Adrenal gland (tissue), 9 donors: ENCODE measurements at regions not wholly inside any gene's neighbourhood (a gene's known extent, or its start where the extent isn't known, plus 50 kb on each side); places are given as distances from the start of the nearest gene placed in this dataset.

Experiments used
- DNase-seq, 7 donors: peaks; one replicate each; pipeline ENCODE4 v3.0.0-alpha.2; 2019 to 2020
- H3K27ac ChIP-seq, 5 donors: fragments of 200-600 bp; sonication (generic) in 4 of 5; 1 replicate in 3 of 5; 2 replicates in 2 of 5; pipeline versions ENCODE4 v1.5.1 to v1.8.0; 2016 to 2020; ENCODE audit warnings: mild to moderate bottlenecking in 1 of 5
- H3K27me3 ChIP-seq: fragments of 200-600 bp; 2 replicates; pipeline ENCODE4 v1.8.0; 2021
- H3K36me3 ChIP-seq, 2 donors: fragments of 200-600 bp; replicated peaks in 1 of 2; 1 replicate in 1 of 2; 2 replicates in 1 of 2; pipeline versions ENCODE4 v1.5.1 to v1.8.0; 2018 to 2022
- H3K4me1 ChIP-seq, 2 donors: fragments of 200-600 bp; replicated peaks in 1 of 2; 1 replicate in 1 of 2; 2 replicates in 1 of 2; pipeline versions ENCODE4 v1.5.1 to v1.8.0; 2018 to 2021
- H3K4me3 ChIP-seq, 4 donors: fragments of 200-600 bp; sonication (generic) in 3 of 4; one replicate each; pipeline ENCODE4 v1.5.1; 2016 to 2018
- H3K9me3 ChIP-seq, 3 donors: fragments of 200-600 bp; sonication (generic) in 1 of 3; replicated peaks in 1 of 3; 1 replicate in 2 of 3; 2 replicates in 1 of 3; pipeline versions ENCODE4 v1.5.1 to v1.8.0; 2016 to 2021
- POLR2A ChIP-seq, 2 donors: fragments of 450-650 bp; IDR thresholded peaks; one replicate each; pipeline ENCODE4 v1.6.1; 2017; ENCODE audit warnings: antibody characterized with exemption in 2 of 2, mild to moderate bottlenecking in 2 of 2, moderate library complexity in 1 of 2
- WGBS, 4 donors: extraction: QIAGEN DNeasy Blood & Tissue Kit in 2 of 4; methylation state at CpG; one replicate each; pipeline versions ENCODE4 v1.1.5 to v1.1.7; 2013 to 2017; 5-methylcytosine and 5-hydroxymethylcytosine counted together
- intact Hi-C, 2 donors: fragments of 100-400 bp; cut with DNase I; formaldehyde crosslinking; loops; one replicate each; pipeline versions ENCODE4 v1.14.1 to v1.15.0; 2022 to 2023
- TF ChIP-seq, protein P1 (sequence below), 6 experiments: fragments of 450-650 bp in 4 of 6; fragments of 200-600 bp in 2 of 6; sonication (generic) in 1 of 6; IDR thresholded peaks; 1 replicate in 5 of 6; 2 replicates in 1 of 6; pipeline versions ENCODE4 v1.5.1 to v1.8.0; 2016 to 2021; ENCODE audit warnings: antibody characterized with exemption in 6 of 6, mild to moderate bottlenecking in 2 of 6, moderate library complexity in 1 of 6
- donor health status: healthy with polysubstance abuse.
- donor health status: Bipolar disorder and iron deficiency.
- donor health status: DM: yes; HTN: yes; CAD: no.
- donor health status: DM: no; HTN: no; CAD: no.
- donor health status: DM: no; HTN: no; CAD: no.

DNA sequence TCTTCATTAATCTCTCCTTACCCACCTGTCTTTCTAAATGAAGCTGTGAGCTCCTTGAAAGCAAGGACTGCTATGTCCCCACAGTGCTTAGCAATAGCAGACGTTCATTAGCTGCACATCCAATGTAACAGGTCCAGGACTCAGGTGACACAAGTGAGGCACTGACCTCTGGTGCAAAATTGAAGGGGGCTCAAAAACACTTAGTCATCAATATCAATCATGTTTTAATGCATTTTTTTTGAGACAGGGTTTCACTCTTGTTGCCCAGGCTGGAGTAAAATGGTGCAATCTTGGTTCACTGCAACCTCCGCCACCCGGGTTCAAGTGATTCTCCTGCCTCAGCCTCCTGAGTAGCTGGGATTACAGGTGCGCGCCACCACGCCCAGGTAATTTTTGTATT lies 56.1 kb upstream of the ADGRG2 start:
- Histone ChIP-seq H3K4me1 (no peaks in the 10 kb centered on the region), H3K9me3 (no peaks in the 10 kb centered on the region), H3K27ac (no peak overlapping the region), H3K27me3 (peaks cover 8% of the 10 kb centered on the region), H3K36me3 (no peaks in the 10 kb centered on the region), H3K4me3 (no peak overlapping the region)
- whole genome bisulfite sequencing, 4 donors, result 84 to 89% (median 87%) methylated on average over 6 of the region's 6 CpGs
- no peak for TF ChIP-seq POLR2A (IDR thresholded peaks at IDR 0.05)
- TF ChIP-seq, protein P1, sequence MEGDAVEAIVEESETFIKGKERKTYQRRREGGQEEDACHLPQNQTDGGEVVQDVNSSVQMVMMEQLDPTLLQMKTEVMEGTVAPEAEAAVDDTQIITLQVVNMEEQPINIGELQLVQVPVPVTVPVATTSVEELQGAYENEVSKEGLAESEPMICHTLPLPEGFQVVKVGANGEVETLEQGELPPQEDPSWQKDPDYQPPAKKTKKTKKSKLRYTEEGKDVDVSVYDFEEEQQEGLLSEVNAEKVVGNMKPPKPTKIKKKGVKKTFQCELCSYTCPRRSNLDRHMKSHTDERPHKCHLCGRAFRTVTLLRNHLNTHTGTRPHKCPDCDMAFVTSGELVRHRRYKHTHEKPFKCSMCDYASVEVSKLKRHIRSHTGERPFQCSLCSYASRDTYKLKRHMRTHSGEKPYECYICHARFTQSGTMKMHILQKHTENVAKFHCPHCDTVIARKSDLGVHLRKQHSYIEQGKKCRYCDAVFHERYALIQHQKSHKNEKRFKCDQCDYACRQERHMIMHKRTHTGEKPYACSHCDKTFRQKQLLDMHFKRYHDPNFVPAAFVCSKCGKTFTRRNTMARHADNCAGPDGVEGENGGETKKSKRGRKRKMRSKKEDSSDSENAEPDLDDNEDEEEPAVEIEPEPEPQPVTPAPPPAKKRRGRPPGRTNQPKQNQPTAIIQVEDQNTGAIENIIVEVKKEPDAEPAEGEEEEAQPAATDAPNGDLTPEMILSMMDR (IDR thresholded peaks at IDR 0.05), result no peak
- intact Hi-C loops, result no loop called here
- DNase-seq, result no peak

DNA sequence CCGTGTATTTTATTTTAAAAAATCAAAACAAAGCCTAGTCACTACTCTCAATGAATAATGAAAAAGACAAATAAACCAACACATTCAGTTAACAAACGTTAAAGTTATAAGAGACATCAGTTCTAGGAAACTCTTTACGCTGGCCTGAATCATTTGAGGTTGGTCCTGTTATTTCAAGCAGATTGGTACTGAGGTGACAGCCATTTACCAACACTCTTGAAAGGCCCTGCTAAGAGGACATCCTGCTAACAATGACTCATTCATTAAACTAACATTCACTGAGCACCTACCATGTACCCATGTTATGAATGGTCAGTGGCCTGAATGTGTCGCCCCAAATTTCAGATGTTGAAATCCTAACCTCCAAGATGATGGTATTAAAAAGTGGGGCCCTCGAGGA lies 57.1 kb upstream of the ADGRG2 start:
- Histone ChIP-seq H3K27ac (no peak overlapping the region), H3K27me3 (peaks cover 8% of the 10 kb centered on the region), H3K9me3 (no peaks in the 10 kb centered on the region), H3K4me3 (no peak overlapping the region), H3K36me3 (no peaks in the 10 kb centered on the region), H3K4me1 (no peaks in the 10 kb centered on the region)
- TF ChIP-seq, protein P1 (IDR thresholded peaks at IDR 0.05), result no peak
- TF ChIP-seq POLR2A (IDR thresholded peaks at IDR 0.05), result no peak
- intact Hi-C loops, result no loop called here
- WGBS, 4 donors, result 68 to 82% (median 75%) methylated on average over 4 to 5 of the region's 5 CpGs
- DNase-seq, result no peak

DNA sequence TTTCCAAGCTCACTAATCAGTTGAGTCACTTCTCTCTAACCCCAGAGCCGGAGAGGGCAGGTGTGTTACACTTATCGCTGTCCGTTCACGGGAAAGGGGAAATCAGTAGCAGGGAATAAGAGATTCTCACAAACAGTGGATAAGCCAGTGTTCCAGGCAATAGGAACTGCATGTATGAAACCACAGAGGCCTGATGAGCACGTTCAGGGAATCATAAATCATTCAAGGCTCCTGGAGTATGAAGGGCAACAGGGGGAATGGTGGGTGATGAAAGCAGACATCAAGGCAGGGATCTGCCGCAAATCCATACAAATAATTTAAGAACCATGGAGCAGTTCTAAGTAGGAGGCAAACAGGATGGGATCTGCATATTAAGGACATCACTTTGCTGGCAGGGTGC lies 59.1 kb upstream of the ADGRG2 start:
- intact Hi-C loops, result no loop called here
- WGBS, 4 donors, result 75 to 87% (median 84%) methylated on average over 4 to 6 of the region's 6 CpGs
- Histone ChIP-seq H3K4me1 (no peaks in the 10 kb centered on the region), H3K4me3 (no peak overlapping the region), H3K27me3 (peaks cover 8% of the 10 kb centered on the region), H3K36me3 (no peaks in the 10 kb centered on the region), H3K9me3 (no peaks in the 10 kb centered on the region), H3K27ac (no peak overlapping the region)
- no peak for TF ChIP-seq POLR2A (IDR thresholded peaks at IDR 0.05)
- TF ChIP-seq, protein P1 (IDR thresholded peaks at IDR 0.05), result no peak
- no peak for DNase-seq

DNA sequence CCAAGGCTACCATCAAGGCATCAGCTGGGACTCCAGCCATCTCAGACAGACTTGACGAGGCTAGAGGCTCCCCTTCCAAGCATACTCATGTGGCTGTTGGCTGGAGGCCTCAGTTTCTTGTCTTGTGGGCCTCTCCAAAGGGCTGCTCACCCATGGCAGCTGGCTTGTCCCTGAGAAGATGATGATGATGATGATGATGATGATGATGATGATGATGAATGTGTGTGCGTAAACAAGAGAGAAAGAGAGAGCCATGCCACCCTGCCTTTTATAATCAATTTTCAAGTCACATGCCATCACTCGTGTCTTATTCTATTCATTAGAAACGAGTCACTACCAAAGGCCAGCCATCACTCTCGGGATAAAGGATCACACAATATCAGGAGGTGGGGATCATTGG lies 60.5 kb upstream of the ADGRG2 start:
- 77 to 100% (median 86%) methylated on average over 3 to 5 of the region's 5 CpGs for WGBS, 4 donors
- H3K4me3 ChIP-seq, result no peak overlapping the region
- H3K36me3 ChIP-seq, result no peaks in the 10 kb centered on the region
- H3K9me3 ChIP-seq, result no peaks in the 10 kb centered on the region
- TF ChIP-seq POLR2A (IDR thresholded peaks at IDR 0.05), result no peak
- TF ChIP-seq, protein P1 (IDR thresholded peaks at IDR 0.05), result no peak
- no peak for DNase-seq
- H3K27ac ChIP-seq, result no peak overlapping the region
- intact Hi-C loops, result no loop called here
- peaks cover 8% of the 10 kb centered on the region for H3K27me3 ChIP-seq
- no peaks in the 10 kb centered on the region for H3K4me1 ChIP-seq
